HAP-1 (cell line): ENCODE measurements at regions not wholly inside any gene's neighbourhood (a gene's known extent, or its start where the extent isn't known, plus 50 kb on each side); places are given as distances from the start of the nearest gene placed in this dataset.

ENCODE experiments used
- DNase-seq, 2 experiments: peaks; one replicate each; pipeline ENCODE4 v3.0.0-alpha.2; 2016 to 2020; ENCODE audit warnings: low spot score in 2 of 2
- H3K27me3 ChIP-seq: fragments of 250-450 bp; sonication (Bioruptor Pico); 2 replicates; pipeline ENCODE4 v1.5.1; 2020; ENCODE audit warnings: low read depth, mild to moderate bottlenecking, moderate library complexity
- H3K36me3 ChIP-seq: fragments of 250-450 bp; sonication (Bioruptor Pico); replicated peaks from 2 replicates; pipeline ENCODE4 v1.5.1; 2020; ENCODE audit warnings: mild to moderate bottlenecking
- H3K4me1 ChIP-seq: fragments of 250-450 bp; sonication (Bioruptor Pico); 2 replicates; pipeline ENCODE4 v1.5.1; 2020; ENCODE audit warnings: mild to moderate bottlenecking
- H3K4me3 ChIP-seq: fragments of 250-450 bp; sonication (Bioruptor Pico); 2 replicates; pipeline ENCODE4 v1.5.1; 2020; ENCODE audit warnings: mild to moderate bottlenecking, moderate library complexity
- H3K9me3 ChIP-seq: fragments of 250-450 bp; sonication (Bioruptor Pico); 2 replicates; pipeline ENCODE4 v1.5.1; 2020; ENCODE audit warnings: mild to moderate bottlenecking, moderate library complexity
- in situ Hi-C: fragments of 300-500 bp; cut with MboI; formaldehyde crosslinking; loops from 3 replicates; pipeline ENCODE4 v1.14.3; 2020; ENCODE audit warnings: low sequenced_read_pairs, inconsistent platforms, mixed read lengths

DNA sequence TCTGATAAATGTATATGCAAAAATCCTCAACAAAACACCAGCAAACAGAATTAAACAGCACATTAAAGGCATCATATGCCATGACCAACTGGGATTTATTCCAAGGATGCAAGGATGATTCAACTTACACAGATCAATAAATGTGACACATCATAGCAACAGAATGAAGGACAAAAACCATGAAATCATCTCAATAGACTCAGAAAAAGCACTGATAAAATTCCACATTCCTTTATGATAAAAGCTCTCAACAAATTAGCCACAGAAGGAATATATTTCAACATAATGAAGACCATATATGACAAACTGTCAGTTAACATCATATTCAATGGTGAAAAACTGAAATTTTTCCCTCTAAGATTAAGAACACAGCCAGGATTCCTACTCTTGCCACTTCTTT, 691.6 kb downstream of the DIAPH3 start:
- no peaks in the 10 kb centered on the region for H3K27me3 ChIP-seq
- H3K36me3 ChIP-seq, result no peaks in the 10 kb centered on the region
- no peak for DNase-seq
- no peaks in the 10 kb centered on the region for H3K9me3 ChIP-seq
- H3K4me3 ChIP-seq, result no peak overlapping the region
- peaks cover 9% of the 10 kb centered on the region for H3K4me1 ChIP-seq
- in situ Hi-C loops, result no loop called here

DNA sequence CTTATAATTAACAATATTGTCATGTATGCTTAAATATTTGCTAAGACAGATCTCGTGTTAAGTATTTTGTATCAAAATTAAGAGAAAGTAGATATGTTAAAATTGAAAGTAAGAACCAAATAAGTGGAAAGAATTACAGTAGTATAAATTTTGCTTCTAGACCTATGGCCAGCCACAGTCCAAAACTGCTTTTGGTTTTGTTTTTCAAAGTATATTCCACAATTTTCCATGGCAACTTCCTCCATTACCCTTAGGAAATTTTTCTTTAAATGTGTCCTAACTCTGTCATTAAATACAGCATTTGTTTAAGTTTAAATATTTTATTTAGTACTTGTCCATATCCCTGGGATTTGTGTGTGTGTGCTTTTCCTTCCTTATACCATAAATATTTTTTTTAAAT, 689.0 kb downstream of the DIAPH3 start:
- Histone ChIP-seq H3K36me3 (no peaks in the 10 kb centered on the region), H3K4me3 (no peak overlapping the region), H3K4me1 (peaks cover 12% of the 10 kb centered on the region), H3K9me3 (no peaks in the 10 kb centered on the region), H3K27me3 (no peaks in the 10 kb centered on the region)
- in situ Hi-C loops, result no loop called here
- DNase-seq, result no peak

DNA sequence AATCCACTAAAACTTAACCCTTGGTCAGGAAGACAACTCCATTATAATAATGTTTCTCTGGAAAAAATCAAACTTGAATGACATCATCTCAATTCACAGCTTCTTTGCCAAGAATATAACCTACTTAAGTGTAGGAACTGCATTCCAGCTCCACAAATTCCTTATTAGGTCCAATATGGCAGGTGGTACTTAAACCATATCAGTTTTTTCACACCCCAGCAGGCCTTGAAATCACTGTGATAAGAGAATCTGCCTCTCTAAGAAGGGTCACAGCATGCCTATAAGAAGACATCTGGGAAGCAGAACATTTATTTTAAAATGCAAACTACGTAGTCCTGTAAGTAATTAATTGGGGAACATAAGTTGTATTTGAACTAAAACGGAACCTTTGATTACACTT, 687.8 kb downstream of the DIAPH3 start:
- H3K4me1 ChIP-seq, result peaks cover 24% of the 10 kb centered on the region
- in situ Hi-C loops, result no loop called here
- DNase-seq, result no peak
- no peaks in the 10 kb centered on the region for H3K36me3 ChIP-seq
- no peak overlapping the region for H3K4me3 ChIP-seq
- no peaks in the 10 kb centered on the region for H3K27me3 ChIP-seq
- no peaks in the 10 kb centered on the region for H3K9me3 ChIP-seq

DNA sequence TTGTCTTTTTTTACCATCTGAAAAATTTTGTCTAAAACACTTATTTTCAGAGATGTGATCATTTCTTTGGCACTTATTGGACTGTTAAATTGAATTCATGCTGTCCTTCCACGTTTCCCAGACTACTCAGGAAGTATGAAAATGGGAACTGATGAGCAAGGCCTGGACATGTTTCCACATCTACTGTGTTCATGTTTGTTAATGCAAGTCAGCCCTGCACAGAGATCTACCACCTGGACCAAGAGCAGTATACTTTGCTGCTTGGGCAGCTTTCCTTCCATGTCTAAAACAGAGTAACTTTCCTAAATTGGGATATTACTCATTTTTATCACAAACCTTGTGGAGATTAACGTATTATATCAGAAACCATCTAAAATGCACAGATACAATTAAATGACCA, 687.4 kb downstream of the DIAPH3 start:
- peaks cover 27% of the 10 kb centered on the region for H3K4me1 ChIP-seq
- DNase-seq, result no peak
- no peaks in the 10 kb centered on the region for H3K36me3 ChIP-seq
- no peak overlapping the region for H3K4me3 ChIP-seq
- H3K27me3 ChIP-seq, result no peaks in the 10 kb centered on the region
- in situ Hi-C loops, result no loop called here
- no peaks in the 10 kb centered on the region for H3K9me3 ChIP-seq

GRCh38 chr13:59477011-59477410, 686.7 kb downstream of the DIAPH3 start:
- H3K9me3 ChIP-seq, result no peaks in the 10 kb centered on the region
- no peaks in the 10 kb centered on the region for H3K27me3 ChIP-seq
- in situ Hi-C loops, result no loop called here
- peak in 1 of 2 experiments; percentile 41 for DNase-seq
- H3K4me3 ChIP-seq, result no peak overlapping the region
- no peaks in the 10 kb centered on the region for H3K36me3 ChIP-seq
- H3K4me1 ChIP-seq, result peaks cover 27% of the 10 kb centered on the region

DNA sequence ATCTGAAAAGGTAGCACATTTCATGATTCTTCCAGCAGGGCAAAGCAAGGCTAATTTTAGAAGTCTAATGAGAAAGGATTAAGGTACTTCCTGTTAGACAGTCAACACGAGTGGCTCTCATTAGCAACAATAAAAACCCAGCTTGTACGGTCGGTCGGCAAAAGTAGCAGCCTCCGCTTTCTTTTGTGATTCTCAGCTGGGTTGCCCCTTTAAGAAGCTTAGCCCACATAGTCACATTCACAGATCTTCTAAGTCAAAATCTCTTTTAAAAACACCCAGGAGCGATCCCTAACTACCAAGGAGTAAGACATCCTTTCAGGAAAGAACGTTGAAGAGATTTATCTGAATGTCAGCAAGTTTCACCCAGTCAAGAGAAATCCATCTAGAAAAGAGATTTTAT, 684.8 kb downstream of the DIAPH3 start:
- H3K27me3 ChIP-seq, result no peaks in the 10 kb centered on the region
- no peak overlapping the region for H3K4me3 ChIP-seq
- DNase-seq, result peak; percentile 34 to 44
- no peaks in the 10 kb centered on the region for H3K36me3 ChIP-seq
- no peaks in the 10 kb centered on the region for H3K9me3 ChIP-seq
- in situ Hi-C loops, result no loop called here
- peaks cover 27% of the 10 kb centered on the region for H3K4me1 ChIP-seq

DNA sequence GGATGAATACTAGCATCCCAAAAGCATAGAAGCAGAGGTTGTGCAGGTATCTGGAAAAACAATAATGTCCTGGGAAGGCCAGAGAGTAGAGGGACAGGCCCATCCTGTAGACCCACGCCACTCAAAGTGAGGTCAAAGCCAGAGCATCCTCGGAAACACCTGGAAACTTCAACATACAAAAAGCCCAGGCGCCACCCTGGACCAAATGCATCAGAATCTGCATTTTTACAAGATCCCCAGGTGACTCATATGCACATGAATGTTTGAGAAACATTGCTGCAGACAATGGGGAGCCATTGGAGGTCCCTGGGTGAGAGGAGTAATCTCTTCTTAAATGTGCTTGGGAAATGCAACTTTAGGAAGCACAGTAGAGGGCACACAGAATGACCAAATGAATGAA, 684.1 kb downstream of the DIAPH3 start:
- Histone ChIP-seq H3K36me3 (no peaks in the 10 kb centered on the region), H3K4me1 (peaks cover 27% of the 10 kb centered on the region), H3K9me3 (no peaks in the 10 kb centered on the region), H3K27me3 (no peaks in the 10 kb centered on the region), H3K4me3 (no peak overlapping the region)
- peak; percentile 38 to 43 for DNase-seq
- in situ Hi-C loops, result no loop called here

DNA sequence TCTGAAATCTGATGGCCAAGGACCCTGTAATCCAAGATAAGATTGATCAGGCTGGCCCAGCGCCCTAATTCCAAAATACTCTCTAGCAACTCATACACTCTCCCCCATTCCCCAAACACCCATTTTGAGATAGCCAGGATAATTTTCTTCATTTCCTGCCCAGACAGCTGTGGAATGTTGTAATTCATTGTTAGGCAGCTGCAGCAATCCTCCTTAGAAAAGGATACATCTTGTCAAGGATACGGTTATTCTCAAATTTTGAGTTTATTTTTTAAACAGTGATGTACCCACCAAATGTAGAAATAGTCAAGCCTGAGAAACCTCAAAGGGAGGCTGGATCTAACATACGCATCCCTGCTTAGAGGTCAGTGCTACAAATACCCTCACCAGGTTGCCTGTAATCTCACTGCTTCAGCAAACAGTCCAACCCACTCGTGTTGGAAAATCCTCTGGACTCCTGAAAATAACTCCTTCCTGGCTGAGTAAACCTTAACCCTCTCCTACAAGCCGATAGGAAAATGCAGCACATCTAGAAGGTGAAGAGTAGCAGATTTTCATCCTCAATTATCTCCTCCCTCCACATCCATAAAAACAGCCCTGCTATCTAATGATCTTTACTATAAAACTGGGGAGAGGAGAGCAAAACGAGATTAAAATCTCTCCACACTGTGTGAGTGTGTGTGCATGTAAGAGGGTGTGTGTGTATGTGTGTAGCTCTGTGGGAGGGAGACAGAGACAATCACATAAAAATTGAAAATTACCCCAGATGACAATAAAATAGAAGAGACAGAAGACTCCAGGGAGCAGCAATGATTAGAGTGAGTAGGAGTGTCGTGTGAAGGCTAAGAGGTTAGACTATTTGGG, 683.1 kb downstream of the DIAPH3 start:
- H3K4me3 ChIP-seq, result no peak overlapping the region
- H3K4me1 ChIP-seq, result peaks cover 27% of the 10 kb centered on the region
- no peaks in the 10 kb centered on the region for H3K9me3 ChIP-seq
- H3K27me3 ChIP-seq, result no peaks in the 10 kb centered on the region
- DNase-seq, result no peak
- H3K36me3 ChIP-seq, result no peaks in the 10 kb centered on the region
- in situ Hi-C loops, result no loop called here

GRCh38 chr13:59483501-59484145, 680.1 kb downstream of the DIAPH3 start:
- Histone ChIP-seq H3K36me3 (no peaks in the 10 kb centered on the region), H3K9me3 (no peaks in the 10 kb centered on the region), H3K27me3 (no peaks in the 10 kb centered on the region), H3K4me3 (no peak overlapping the region), H3K4me1 (peaks cover 30% of the 10 kb centered on the region)
- DNase-seq, result no peak
- in situ Hi-C loops, result no loop called here

DNA sequence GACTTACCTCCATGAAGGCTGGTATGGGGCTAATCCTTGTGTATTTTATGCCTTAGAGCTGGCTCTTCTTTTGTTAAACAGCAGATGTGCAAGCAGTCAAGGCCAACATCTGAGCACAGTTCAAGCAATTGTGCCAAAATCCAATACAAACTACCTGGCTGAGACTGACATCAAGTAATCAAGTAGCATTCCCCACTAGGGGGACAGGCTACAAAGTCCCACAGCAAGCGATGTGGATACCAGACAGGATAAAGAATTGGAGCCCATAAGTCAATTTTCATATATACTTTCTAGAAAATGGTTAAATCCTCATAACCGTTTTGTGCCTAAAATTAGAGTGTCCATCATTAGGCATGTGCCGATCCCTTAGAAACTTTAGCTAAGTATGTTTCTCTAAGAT, 675.8 kb downstream of the DIAPH3 start:
- Histone ChIP-seq H3K9me3 (no peaks in the 10 kb centered on the region), H3K4me3 (no peak overlapping the region)
- DNase-seq, result no peak

GRCh38 chr13:59488436-59488835, 675.3 kb downstream of the DIAPH3 start:
- Histone ChIP-seq H3K4me1 (peaks cover 4% of the 10 kb centered on the region; the same call in 1 of the 2 replicates), H3K4me3 (no peak overlapping the region), H3K36me3 (no peaks in the 10 kb centered on the region), H3K27me3 (no peaks in the 10 kb centered on the region), H3K9me3 (no peaks in the 10 kb centered on the region)
- DNase-seq, result no peak
- in situ Hi-C loops, result no loop called here

More for the DNA sequence above, 675.8 kb downstream of the DIAPH3 start:
- Histone ChIP-seq H3K27me3 (no peaks in the 10 kb centered on the region), H3K36me3 (no peaks in the 10 kb centered on the region), H3K4me1 (peaks cover 4% of the 10 kb centered on the region; the same call in 1 of the 2 replicates)
- in situ Hi-C loops, result no loop called here

DNA sequence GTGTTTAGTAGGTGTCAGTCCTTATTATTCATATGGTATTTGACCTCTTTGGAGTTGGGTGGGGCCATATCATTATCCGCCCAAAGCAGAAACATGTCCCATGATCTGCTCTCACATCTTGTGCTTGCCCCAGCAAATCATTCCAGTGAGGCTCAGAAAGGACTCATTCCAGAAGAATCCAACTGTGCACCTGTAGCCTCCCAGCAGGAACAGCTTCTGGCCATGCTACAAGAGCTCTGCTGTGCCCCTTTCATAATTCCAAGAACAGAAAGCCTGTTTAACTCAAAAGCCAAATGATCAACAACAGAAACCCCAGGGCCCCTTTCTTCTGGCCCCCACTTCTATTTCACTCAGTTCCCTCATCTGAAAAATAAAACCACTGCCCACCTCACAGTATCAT, 673.1 kb downstream of the DIAPH3 start:
- in situ Hi-C loops, result no loop called here
- Histone ChIP-seq H3K4me3 (no peak overlapping the region), H3K27me3 (no peaks in the 10 kb centered on the region), H3K9me3 (no peaks in the 10 kb centered on the region), H3K4me1 (peaks cover 8% of the 10 kb centered on the region), H3K36me3 (no peaks in the 10 kb centered on the region)
- no peak for DNase-seq

DNA sequence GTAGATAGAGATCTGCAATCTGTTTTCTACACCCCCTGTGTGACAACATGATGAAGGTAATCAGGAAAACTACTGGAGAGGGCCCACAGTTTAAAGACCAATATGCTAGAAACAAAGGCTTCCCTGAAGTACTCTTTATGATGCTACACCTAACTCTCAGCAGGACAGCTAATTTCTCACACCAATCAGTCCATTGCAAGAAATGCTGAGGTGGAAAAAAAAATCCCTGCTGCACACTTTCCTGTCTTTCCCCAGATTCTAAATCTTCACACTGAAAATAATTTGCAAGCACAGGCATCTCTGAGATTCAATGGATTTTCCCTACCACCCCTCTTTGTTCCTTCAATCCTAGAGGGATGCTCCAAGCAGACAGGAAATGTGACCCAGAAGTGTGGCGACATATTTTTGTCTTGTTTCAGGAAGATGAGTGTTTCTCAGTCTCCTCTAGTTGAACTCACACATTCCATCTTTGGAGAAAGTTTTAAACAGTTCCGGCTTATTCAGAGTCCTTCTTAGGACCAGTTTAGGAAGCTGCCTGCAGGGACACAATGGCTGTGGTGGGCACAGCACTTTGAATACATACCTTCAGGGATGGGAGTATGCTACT, 671.6 kb downstream of the DIAPH3 start:
- Histone ChIP-seq H3K36me3 (no peaks in the 10 kb centered on the region), H3K27me3 (no peaks in the 10 kb centered on the region), H3K4me3 (no peak overlapping the region), H3K9me3 (no peaks in the 10 kb centered on the region), H3K4me1 (peaks cover 17% of the 10 kb centered on the region)
- DNase-seq, result no peak
- in situ Hi-C loops, result no loop called here

GRCh38 chr13:59493436-59493965, 670.2 kb downstream of the DIAPH3 start:
- Histone ChIP-seq H3K9me3 (no peaks in the 10 kb centered on the region), H3K4me3 (no peak overlapping the region), H3K4me1 (peaks cover 13% of the 10 kb centered on the region), H3K27me3 (no peaks in the 10 kb centered on the region), H3K36me3 (no peaks in the 10 kb centered on the region)
- no peak for DNase-seq
- in situ Hi-C loops, result no loop called here
